ENCODE measurements at regions not wholly inside any gene's neighbourhood (a gene's known extent, or its start where the extent isn't known, plus 50 kb on each side); places are given as distances from the start of the nearest gene placed in this dataset.

DNA sequence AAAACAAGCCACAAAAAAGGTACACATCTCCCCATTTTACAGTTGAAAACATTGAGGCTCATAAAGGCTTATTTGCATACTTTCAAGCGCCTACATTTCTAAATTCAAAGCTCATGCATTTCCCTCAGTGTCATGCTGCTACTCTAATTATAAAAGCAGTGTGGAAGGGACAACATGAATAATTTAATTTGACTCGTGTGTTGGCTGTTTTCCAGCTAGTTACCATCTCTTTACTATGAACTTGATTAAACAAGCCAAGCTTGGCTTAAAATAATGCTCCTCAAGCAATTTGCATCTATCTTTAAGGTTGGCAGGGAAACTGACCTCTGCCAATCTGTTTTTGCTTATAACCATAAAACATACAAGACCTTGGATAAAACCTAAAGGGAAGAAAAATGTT lies 252.5 kb upstream of the NEIL3 start:
- H3K27ac Mint-ChIP-seq (ENCODE audit: unreplicated experiment), result no peak overlapping the region
- H3K27me3 Mint-ChIP-seq (ENCODE audit: unreplicated experiment), result no peaks in the 10 kb centered on the region
- no peak for DNase-seq
- H3K4me3 Mint-ChIP-seq (ENCODE audit: unreplicated experiment), result no peak overlapping the region
- TF ChIP-seq, protein P1, sequence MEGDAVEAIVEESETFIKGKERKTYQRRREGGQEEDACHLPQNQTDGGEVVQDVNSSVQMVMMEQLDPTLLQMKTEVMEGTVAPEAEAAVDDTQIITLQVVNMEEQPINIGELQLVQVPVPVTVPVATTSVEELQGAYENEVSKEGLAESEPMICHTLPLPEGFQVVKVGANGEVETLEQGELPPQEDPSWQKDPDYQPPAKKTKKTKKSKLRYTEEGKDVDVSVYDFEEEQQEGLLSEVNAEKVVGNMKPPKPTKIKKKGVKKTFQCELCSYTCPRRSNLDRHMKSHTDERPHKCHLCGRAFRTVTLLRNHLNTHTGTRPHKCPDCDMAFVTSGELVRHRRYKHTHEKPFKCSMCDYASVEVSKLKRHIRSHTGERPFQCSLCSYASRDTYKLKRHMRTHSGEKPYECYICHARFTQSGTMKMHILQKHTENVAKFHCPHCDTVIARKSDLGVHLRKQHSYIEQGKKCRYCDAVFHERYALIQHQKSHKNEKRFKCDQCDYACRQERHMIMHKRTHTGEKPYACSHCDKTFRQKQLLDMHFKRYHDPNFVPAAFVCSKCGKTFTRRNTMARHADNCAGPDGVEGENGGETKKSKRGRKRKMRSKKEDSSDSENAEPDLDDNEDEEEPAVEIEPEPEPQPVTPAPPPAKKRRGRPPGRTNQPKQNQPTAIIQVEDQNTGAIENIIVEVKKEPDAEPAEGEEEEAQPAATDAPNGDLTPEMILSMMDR (IDR thresholded peaks at IDR 0.05; ENCODE audit: partially characterized antibody, unreplicated experiment), result no peak
- H3K9me3 Mint-ChIP-seq (ENCODE audit: unreplicated experiment), result no peaks in the 10 kb centered on the region
- no peaks in the 10 kb centered on the region for H3K36me3 Mint-ChIP-seq (ENCODE audit: unreplicated experiment)
- H3K4me1 Mint-ChIP-seq (ENCODE audit: low read depth, unreplicated experiment), result no peaks in the 10 kb centered on the region

- H3K36me3 Mint-ChIP-seq (ENCODE audit: unreplicated experiment), result no peaks in the 10 kb centered on the region
- H3K4me3 Mint-ChIP-seq (ENCODE audit: unreplicated experiment), result no peak overlapping the region
- DNase-seq, result no peak
- no peaks in the 10 kb centered on the region for H3K9me3 Mint-ChIP-seq (ENCODE audit: unreplicated experiment)
- peaks cover 2% of the 10 kb centered on the region for H3K27me3 Mint-ChIP-seq (ENCODE audit: unreplicated experiment)
- TF ChIP-seq, protein P1 (IDR thresholded peaks at IDR 0.05; ENCODE audit: partially characterized antibody, unreplicated experiment), result no peak
- no peak overlapping the region for H3K27ac Mint-ChIP-seq (ENCODE audit: unreplicated experiment)
- no peaks in the 10 kb centered on the region for H3K4me1 Mint-ChIP-seq (ENCODE audit: low read depth, unreplicated experiment)
Measured at GRCh38 chr4:177064116-177064515, 245.6 kb upstream of the NEIL3 start.

- Mint-ChIP-seq H3K4me3 (ENCODE audit: unreplicated experiment) (no peak overlapping the region), H3K4me1 (ENCODE audit: low read depth, unreplicated experiment) (no peaks in the 10 kb centered on the region), H3K36me3 (ENCODE audit: unreplicated experiment) (no peaks in the 10 kb centered on the region), H3K9me3 (ENCODE audit: unreplicated experiment) (no peaks in the 10 kb centered on the region), H3K27me3 (ENCODE audit: unreplicated experiment) (peaks cover 2% of the 10 kb centered on the region), H3K27ac (ENCODE audit: unreplicated experiment) (no peak overlapping the region)
- TF ChIP-seq, protein P1 (IDR thresholded peaks at IDR 0.05; ENCODE audit: partially characterized antibody, unreplicated experiment), result no peak
- no peak for DNase-seq
Measured at GRCh38 chr4:177064729-177065394, 244.8 kb upstream of the NEIL3 start.

- H3K36me3 Mint-ChIP-seq (ENCODE audit: unreplicated experiment), result no peaks in the 10 kb centered on the region
- H3K9me3 Mint-ChIP-seq (ENCODE audit: unreplicated experiment), result no peaks in the 10 kb centered on the region
- H3K4me3 Mint-ChIP-seq (ENCODE audit: unreplicated experiment), result no peak overlapping the region
- H3K4me1 Mint-ChIP-seq (ENCODE audit: low read depth, unreplicated experiment), result no peaks in the 10 kb centered on the region
- H3K27ac Mint-ChIP-seq (ENCODE audit: unreplicated experiment), result no peak overlapping the region
- TF ChIP-seq, protein P1 (IDR thresholded peaks at IDR 0.05; ENCODE audit: partially characterized antibody, unreplicated experiment), result no peak
- no peak for DNase-seq
- H3K27me3 Mint-ChIP-seq (ENCODE audit: unreplicated experiment), result peaks cover 2% of the 10 kb centered on the region
Measured at GRCh38 chr4:177066746-177067145, 242.9 kb upstream of the NEIL3 start.

- no peaks in the 10 kb centered on the region for H3K4me1 Mint-ChIP-seq (ENCODE audit: low read depth, unreplicated experiment)
- TF ChIP-seq, protein P1 (IDR thresholded peaks at IDR 0.05; ENCODE audit: partially characterized antibody, unreplicated experiment), result no peak
- no peaks in the 10 kb centered on the region for H3K9me3 Mint-ChIP-seq (ENCODE audit: unreplicated experiment)
- no peak overlapping the region for H3K4me3 Mint-ChIP-seq (ENCODE audit: unreplicated experiment)
- no peaks in the 10 kb centered on the region for H3K36me3 Mint-ChIP-seq (ENCODE audit: unreplicated experiment)
- no peaks in the 10 kb centered on the region for H3K27me3 Mint-ChIP-seq (ENCODE audit: unreplicated experiment)
- DNase-seq, result no peak
- no peak overlapping the region for H3K27ac Mint-ChIP-seq (ENCODE audit: unreplicated experiment)
Measured at GRCh38 chr4:177070533-177071058, 239.1 kb upstream of the NEIL3 start.
